Effector memory CD4-positive, alpha-beta T cell (primary cell): ENCODE measurements at regions not wholly inside any gene's neighbourhood (a gene's known extent, or its start where the extent isn't known, plus 50 kb on each side); places are given as distances from the start of the nearest gene placed in this dataset.

Source experiments
- DNase-seq, 3 donors: peaks; one replicate each; pipeline ENCODE4 v3.0.0-alpha.2; 2020
- H3K27ac ChIP-seq: 2 replicates; pipeline ENCODE4 v1.7.0; 2013; ENCODE audit warnings: mild to moderate bottlenecking, low read length, moderate library complexity; ENCODE audit not compliant: insufficient read depth, poor library complexity, severe bottlenecking
- H3K27me3 ChIP-seq: replicated peaks from 2 replicates; pipeline ENCODE4 v1.7.0; 2013; ENCODE audit warnings: mild to moderate bottlenecking, low read length; ENCODE audit not compliant: insufficient read depth, control insufficient read depth, poor library complexity, severe bottlenecking
- H3K36me3 ChIP-seq: 2 replicates; pipeline ENCODE4 v1.7.0; 2013; ENCODE audit warnings: mild to moderate bottlenecking, low read length, moderate library complexity; ENCODE audit not compliant: control insufficient read depth, insufficient read depth
- H3K4me1 ChIP-seq: 2 replicates; pipeline ENCODE4 v1.7.0; 2013; ENCODE audit warnings: low read length, mild to moderate bottlenecking; ENCODE audit not compliant: control insufficient read depth, insufficient read depth, poor library complexity, severe bottlenecking
- H3K4me3 ChIP-seq: 2 replicates; pipeline ENCODE4 v1.7.0; 2013; ENCODE audit warnings: low read length, low read depth, mild to moderate bottlenecking; ENCODE audit not compliant: insufficient read depth, poor library complexity, severe bottlenecking
- H3K9me3 ChIP-seq: 2 replicates; pipeline ENCODE4 v1.7.0; 2013; ENCODE audit warnings: mild to moderate bottlenecking, low read length, moderate library complexity; ENCODE audit not compliant: control insufficient read depth

DNA sequence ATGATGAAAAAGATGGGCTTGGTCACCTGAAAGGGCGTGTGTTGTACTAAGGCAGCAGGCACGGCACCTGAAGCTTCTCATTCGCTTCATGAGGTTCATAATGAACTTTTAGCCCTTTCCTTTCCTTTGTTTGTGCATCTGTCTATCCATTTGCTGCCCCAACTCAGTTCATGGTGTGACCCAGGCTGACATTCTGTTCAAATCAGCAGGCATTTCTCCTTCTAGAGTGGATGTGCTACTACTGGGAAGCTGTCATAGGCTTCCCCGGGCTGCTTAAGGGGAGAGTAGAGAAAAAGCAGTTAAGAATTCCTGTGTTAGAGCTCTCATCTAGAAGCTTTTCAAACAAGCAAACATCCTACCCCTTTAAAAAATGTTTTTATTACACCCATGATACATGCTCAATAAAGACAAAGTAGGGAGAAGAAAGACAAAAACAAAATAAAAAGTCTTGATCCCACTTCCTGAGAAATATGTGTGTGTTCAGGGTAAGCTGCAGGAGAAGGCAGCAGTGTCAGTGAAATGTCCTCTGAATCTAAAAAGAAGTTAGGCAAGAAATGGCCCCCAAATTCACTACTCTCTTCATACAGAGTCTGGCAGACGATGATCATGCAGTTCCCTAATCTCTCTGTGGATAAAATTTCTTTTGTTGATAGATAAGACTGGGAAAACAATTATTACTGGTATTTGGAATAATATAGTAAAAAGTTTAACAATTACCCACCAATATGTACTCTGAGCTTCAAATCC lies 136.9 kb upstream of the PFN2 start:
- H3K36me3 ChIP-seq: no peaks in the 10 kb centered on the region
- DNase-seq: no peak
- H3K27me3 ChIP-seq: no peaks in the 10 kb centered on the region
- H3K4me1 ChIP-seq: no peaks in the 10 kb centered on the region
- H3K27ac ChIP-seq: no peak overlapping the region
- H3K9me3 ChIP-seq: no peaks in the 10 kb centered on the region
- no peak overlapping the region for H3K4me3 ChIP-seq

DNA sequence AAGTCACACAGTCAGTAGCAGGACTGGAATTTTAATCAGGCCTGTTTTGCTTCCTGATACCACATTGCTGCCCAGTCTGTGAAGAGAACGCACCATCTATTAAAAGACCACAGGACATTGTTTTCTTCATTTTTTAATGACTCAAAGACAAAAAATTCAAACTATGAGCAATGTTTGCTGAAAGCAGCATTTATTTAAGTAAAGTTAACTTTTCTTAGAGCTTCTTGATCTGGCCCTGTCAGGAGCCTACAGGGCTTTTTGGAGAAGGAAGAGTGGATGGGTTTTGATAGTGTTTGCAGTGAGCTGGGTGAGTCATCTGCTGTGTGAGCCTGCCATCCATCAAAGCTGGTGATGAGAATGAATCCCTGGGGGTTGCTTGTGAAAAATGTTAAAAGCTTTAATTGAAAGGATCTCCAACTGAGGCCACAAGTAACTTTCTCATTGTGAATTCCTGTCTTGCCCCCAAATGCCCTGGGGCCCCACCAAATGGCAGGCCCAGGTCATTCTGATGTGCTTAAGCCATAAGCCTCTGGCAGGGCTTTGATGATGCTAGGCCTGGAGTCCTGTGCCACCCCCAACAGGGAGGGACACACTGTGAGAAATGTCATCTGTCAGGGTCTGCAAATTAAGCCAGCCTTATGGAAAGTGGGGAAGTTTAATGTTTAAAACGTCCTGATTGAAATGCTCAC lies 136.2 kb upstream of the PFN2 start:
- no peak overlapping the region for H3K4me3 ChIP-seq
- no peaks in the 10 kb centered on the region for H3K36me3 ChIP-seq
- no peaks in the 10 kb centered on the region for H3K4me1 ChIP-seq
- no peak overlapping the region for H3K27ac ChIP-seq
- no peaks in the 10 kb centered on the region for H3K9me3 ChIP-seq
- DNase-seq: no peak
- H3K27me3 ChIP-seq: no peaks in the 10 kb centered on the region

DNA sequence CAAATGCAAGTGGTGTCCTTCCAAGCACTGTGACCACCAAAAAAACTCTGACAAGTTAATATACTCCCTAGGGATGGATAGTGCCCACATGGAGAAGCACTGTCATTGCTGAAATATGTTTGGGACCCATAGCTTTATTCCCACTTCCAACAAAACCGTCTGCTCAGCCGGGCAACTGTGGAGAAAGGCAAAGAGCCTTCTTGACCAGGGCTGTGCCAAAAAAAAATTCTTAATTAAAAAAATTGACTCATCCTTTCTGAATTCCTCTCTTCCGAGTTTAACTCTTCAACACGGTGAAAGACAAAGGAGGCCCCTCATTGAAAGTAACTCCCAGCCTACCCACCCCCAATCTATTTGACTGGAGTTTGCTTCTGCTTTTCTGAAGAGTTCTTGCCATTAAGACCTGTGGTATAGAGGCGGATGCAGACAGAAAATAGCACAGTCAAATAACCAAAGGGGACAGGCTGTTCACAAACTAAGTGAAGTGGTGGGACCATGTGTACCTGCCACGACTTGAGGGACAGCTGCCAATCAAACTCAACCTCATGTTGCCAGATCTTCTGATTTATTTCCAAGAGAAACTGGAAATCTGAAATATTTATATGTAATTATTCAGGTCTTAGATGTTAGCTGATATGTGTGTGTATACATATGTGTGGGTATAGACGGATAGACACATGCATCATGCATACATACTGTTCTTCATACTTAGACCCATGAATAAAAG lies 135.4 kb upstream of the PFN2 start:
- H3K36me3 ChIP-seq: no peaks in the 10 kb centered on the region
- no peak overlapping the region for H3K4me3 ChIP-seq
- H3K9me3 ChIP-seq: no peaks in the 10 kb centered on the region
- H3K27ac ChIP-seq: no peak overlapping the region
- H3K4me1 ChIP-seq: no peaks in the 10 kb centered on the region
- DNase-seq: no peak
- H3K27me3 ChIP-seq: no peaks in the 10 kb centered on the region

DNA sequence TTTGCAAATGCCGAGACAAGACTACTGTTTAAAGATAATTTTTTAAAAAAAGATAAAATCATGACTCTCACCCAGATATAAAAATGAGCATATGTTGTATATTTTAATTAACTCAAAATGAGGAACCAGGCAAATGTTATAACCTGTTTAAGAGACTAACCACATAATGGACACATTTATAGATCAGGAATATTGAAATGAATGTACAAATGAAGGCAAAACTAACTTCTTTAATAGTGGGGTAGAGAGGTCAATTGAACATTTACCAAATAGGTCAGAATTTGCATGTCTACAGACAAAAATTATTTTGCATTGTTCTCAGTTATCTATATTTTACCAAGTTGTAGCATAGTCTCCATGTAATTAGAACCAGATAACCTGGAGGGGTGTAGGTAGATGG lies 134.3 kb upstream of the PFN2 start:
- Histone ChIP-seq H3K27ac (no peak overlapping the region), H3K4me3 (no peak overlapping the region), H3K36me3 (no peaks in the 10 kb centered on the region), H3K27me3 (no peaks in the 10 kb centered on the region), H3K9me3 (no peaks in the 10 kb centered on the region), H3K4me1 (no peaks in the 10 kb centered on the region)
- no peak for DNase-seq

DNA sequence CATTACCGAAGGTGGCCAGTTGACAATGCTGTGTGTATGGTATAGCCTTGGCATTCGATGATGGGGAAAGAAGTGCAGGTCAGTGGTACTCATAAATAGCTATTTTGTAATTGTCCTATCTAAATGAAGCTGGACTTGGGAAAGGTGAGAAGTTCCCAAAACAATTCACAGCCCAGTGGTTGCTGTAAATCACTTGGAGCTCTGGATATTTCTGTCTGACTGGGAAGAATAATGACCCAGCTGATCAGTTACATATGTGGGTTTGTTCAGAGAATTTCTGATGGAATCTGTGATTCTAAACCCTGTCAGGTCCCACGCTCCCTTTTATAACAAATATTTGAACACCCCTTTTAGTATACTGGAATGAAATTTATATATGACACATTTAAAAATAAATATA lies 133.9 kb upstream of the PFN2 start:
- Histone ChIP-seq H3K9me3 (no peaks in the 10 kb centered on the region), H3K4me3 (no peak overlapping the region), H3K4me1 (no peaks in the 10 kb centered on the region), H3K27me3 (no peaks in the 10 kb centered on the region), H3K27ac (no peak overlapping the region), H3K36me3 (no peaks in the 10 kb centered on the region)
- no peak for DNase-seq

DNA sequence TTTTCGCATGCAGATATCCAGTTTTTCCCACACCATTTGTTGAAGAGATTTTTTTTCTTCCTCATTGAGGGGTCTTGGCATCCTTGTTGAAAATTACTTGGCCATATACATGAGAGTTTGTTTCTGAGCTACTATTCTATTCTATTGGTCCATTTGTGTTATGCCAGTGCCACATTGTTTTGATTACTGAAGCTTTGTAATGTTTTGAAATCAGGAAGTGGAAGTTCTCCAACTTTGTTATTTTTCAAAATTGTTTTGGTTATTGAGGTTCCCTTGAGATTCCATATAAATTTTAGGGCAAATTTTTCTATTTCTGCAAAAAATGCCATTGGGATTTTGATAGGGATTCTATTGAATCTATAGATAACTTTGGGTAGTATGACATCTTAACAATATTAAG lies 130.3 kb upstream of the PFN2 start:
- Histone ChIP-seq H3K27me3 (no peaks in the 10 kb centered on the region), H3K27ac (no peak overlapping the region), H3K4me3 (no peak overlapping the region), H3K4me1 (no peaks in the 10 kb centered on the region), H3K9me3 (no peaks in the 10 kb centered on the region), H3K36me3 (no peaks in the 10 kb centered on the region)
- no peak for DNase-seq

DNA sequence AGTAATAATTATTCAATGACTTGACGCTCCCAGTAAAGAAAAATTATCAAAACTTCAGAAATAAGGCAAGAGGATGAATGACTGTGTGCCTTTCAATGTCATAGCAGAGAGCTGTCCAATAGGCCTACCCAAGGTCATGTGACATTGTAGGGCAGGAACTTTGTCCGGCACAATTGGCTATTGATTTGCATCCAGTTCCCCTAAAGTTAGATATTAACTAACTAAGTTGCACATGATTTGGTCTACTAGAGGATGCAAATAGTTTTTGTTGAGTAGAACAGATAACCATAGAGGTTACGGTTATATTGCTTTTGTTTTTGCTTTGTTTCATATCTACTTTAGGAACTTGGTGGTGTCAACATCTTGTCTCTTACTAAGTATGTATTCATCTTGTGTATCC lies 127.9 kb upstream of the PFN2 start:
- H3K27ac ChIP-seq: no peak overlapping the region
- no peak overlapping the region for H3K4me3 ChIP-seq
- no peaks in the 10 kb centered on the region for H3K36me3 ChIP-seq
- no peak for DNase-seq
- no peaks in the 10 kb centered on the region for H3K27me3 ChIP-seq
- no peaks in the 10 kb centered on the region for H3K9me3 ChIP-seq
- H3K4me1 ChIP-seq: no peaks in the 10 kb centered on the region

DNA sequence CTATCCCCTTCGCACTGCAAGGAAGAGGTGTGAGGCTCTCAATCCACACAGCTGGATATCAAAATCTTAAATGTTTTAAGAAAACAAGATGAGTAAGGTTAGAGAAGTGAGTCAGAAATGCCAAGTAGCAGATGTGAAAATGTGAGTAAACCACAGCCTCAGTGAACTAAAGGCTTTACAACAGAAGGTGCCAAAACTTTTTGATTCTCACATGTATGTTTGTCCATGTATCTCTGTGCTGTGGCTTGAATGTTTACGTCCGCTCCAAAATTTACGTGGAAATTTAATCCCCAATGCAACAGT lies 126.8 kb upstream of the PFN2 start:
- Histone ChIP-seq H3K36me3 (no peaks in the 10 kb centered on the region), H3K27ac (no peak overlapping the region), H3K27me3 (no peaks in the 10 kb centered on the region), H3K4me1 (no peaks in the 10 kb centered on the region), H3K9me3 (no peaks in the 10 kb centered on the region), H3K4me3 (no peak overlapping the region)
- no peak for DNase-seq

DNA sequence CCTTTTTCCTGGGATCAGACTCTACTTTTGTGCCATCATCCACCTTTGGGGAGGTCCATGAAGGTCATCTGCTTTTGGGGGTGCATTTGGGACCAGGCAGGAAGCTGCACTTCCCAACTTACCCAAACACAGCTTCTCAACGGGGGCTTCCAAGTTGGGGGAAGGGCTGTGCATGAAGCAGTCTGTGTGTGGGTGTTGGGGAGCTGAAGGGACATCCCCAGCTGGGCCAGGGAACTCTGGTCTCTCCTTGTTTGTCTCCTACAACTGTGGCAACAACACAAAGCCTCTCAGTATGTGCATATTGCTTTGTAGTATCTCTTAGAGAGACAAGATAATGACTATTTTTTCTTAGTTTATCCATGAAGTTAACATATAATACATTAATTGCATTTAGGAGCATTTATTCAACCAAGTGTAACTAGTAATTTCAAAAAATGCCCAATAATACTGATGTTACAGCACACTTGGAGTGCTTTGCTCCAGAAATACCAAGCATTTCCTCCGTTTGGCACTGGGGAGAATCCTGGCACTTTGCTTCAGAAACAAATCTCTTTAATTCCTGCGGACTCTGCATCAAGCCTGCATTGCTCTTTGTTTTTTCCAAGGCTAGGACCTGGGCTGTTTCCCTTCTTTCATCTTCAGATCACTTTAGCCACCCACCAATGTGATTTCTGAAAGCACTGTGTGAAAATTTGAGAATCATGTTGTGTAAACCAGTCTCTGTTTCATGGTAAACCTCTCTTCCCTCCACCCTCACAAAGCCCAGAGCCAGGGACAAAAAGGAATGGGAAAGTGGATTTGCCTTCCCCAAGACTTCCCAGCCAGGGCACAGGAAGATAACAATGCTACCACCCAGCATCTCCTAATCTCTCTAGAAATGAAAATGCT lies 126.2 kb upstream of the PFN2 start:
- H3K4me1 ChIP-seq: no peaks in the 10 kb centered on the region
- H3K36me3 ChIP-seq: no peaks in the 10 kb centered on the region
- no peak overlapping the region for H3K27ac ChIP-seq
- H3K4me3 ChIP-seq: no peak overlapping the region
- no peak for DNase-seq
- no peaks in the 10 kb centered on the region for H3K27me3 ChIP-seq
- H3K9me3 ChIP-seq: no peaks in the 10 kb centered on the region
